Stimulated activated naive CD8-positive, alpha-beta T cell treated with anti-CD3 and anti-CD28 coated beads, Interleukin-15, Interleukin-2, amounts not matched to agents 100 U/mL and 50 U/mL, for 24 hours (primary cell): ENCODE measurements at regions not wholly inside any gene's neighbourhood (a gene's known extent, or its start where the extent isn't known, plus 50 kb on each side); places are given as distances from the start of the nearest gene placed in this dataset.

Experiments
- ATAC-seq: fragments of 150-1000 bp; cut with Tn5 transposase; one replicate; pipeline ENCODE4 v1.10.0; 2021
- DNase-seq: peaks from one replicate; pipeline ENCODE4 v3.0.0; 2021

DNA sequence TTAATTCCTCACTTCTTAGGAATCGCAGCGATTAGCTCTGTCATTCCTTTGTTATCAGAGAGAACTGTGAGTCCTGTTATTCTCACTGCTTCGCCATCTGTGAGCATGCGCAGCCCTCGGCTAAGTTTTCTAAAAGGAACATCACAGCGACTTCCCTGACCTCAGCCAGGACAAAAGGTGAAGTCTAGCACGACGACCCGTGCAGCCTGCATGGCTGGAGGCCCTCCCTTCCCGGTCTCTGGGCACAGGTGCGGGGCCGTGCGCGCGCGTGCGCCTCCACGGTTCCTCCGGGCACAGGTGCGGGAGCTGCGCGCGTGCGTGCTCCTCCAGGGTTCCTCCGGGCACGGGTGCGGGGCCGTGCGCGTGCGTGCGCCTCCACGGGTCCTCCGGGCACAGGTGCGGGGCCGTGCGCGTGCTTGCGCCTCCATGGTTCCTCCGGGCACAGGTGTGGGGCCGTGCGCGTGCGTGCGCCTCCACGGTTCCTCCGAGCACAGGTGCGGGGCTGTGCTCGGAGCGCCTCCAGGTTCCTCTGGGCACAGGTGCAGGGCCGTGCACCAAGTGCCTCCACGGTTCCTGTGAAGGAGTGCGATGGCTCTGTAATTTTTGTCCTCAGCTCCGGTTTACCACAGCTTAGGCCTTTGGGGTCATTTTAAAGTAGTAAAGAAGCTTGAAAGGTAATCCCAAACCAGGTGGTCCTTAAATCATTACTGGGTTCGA, 212.3 kb downstream of the ERMARD start:
- ATAC-seq (no peak), DNase-seq (no peak)

DNA sequence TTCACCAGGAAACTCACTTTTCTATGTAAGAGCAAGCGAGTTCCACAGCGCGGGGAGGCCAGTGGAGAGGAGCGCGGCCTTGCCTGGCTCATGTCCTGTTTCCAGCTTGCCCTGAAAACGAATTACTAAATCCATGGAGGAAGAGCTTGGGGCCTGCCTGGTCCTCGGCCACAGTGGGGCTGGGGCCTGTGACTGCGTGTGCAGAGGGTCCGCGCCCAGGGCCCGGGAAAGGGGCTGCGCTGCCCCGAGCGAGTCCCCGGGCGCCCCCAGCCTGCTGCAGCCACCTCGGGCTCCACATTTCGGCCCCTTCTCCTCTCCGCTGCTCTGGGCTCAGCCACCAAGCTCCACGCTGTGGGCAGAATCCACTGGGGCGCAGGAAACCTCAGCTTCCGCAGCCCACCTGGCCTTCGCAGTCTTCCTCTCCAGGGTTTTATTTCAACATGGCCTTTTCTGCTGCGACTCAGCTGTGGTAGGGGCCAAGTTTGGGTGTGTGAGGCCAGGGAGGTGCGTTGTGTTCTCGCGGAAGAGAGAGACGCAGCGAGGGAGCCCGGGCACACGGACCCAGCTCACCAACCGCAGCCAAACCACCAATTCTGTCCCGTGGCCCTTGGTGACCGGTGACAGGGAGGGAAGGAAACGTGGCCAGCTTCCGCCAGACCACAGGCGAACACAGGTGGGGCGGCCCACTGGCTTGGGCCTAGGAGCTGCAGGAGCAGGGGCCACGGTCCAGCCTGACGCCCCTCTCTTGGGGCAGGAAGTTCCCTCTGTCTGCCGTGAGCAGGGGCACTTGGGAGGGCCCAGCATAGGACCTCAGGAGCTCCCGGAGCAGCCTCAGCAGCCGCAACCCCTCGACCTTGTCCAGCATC, 211.4 kb downstream of the ERMARD start:
- DNase-seq (no peak), ATAC-seq (no peak)

DNA sequence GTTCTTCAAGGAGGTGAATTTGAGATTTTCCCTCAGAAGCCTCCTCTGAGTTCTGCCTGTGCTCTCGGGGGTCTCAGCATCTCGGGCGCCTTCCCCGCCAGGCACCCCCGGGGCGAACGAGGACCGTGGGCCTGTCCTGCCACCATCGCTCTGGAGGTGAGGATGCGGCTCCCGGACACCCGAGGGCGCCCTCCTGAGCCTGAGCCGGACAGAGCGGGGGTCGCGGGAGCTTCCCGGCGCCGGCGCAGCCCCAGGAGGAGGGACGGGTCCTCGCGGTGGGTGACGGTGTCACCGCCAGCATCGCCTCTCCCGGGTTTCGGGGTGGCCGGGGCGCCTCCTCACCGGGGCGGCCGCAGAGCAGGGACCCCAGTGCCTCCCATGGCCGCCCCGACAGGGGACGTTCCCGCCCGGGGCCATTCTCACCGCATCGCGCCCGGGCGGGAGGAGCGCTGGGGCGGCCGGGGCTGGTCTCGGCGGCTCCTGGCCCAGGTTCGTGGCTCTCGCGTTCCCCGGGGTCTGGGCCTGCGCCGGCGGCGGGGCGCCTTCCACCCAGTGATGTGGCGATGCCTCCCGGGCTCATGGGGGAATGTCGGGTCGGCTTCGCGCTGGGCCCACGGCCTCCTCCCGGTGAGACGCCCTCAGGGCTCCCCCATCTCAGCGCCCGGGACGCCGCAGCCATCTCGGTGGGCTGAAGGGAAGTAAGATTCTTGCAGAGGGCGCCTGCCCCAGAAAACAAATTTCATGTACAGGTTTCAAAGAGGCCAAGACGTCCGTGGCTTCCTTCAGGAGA, 210.5 kb downstream of the ERMARD start:
- DNase-seq (peak; percentile 55), ATAC-seq (peak; percentile 47)

DNA sequence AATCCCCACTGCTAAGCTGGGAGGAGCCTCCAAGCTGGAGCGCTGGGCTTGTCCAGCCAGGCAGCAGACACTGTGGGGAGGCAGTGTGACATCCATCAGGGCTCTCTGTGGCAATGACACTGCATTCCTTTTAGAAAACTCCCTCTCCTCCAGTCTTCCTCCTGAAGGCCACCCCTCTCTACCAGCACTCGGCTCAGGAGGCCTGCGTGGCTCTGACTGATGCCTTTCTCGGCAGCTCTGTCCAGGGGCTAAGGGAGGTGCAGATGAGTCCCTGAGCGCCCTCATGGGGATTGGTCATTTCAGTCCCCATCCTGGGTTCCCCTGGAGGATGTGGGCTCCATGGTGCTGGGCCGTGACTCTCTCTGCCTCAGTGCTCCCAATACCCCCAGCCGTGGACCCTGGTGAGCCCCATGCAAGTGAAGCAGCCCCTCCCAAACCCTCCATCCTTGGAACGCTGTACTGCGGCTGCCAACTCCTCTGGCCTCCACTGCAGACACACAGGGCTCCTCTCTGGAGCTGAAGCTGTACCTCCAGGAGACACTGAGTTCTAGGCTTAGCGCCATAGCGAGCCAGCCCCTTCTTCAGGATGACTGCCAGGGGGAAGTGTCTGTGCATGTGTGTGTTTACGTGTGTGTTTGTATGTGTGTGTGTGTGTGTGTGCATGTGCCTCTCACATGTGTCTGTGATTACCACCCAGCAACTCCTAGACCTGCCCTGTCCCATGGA, 209.6 kb downstream of the ERMARD start:
- DNase-seq, result no peak
- no peak for ATAC-seq

DNA sequence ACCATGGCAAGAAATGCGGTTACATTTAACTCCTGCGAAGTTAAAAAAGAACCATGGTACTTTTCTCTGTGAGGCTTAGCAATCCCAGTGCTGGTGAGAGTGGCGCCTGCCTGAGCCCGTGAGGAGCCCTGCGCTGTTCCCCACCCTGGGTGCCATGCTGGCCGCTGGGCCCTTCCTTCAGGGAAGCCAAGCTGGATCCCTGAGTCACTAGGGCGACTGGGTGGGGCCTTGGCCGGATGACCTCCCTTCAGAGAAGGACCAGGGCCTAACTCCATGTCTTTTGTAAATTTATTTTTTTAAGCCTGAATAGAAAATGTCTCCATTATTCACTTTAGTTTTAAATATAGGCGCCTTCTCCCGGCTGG, 209.1 kb downstream of the ERMARD start:
- ATAC-seq (no peak), DNase-seq (no peak)

DNA sequence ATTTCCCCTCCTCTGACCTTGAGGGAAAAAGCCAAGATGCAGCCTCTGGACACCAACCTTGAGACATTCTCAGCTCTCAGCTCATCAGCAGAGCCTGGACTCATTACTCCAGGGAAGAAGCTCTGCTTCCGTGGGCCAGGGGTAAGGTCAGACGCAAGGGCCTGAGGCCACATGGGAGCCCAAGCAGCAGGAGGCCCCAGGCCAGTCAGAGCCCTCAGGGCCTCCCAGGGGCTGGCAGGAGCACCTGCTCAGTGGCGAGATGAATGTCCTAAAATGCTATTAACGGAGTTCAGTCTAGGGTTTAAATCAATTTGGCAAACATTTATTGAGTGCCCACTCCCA, 208.6 kb downstream of the ERMARD start:
- ATAC-seq (no peak), DNase-seq (no peak)

DNA sequence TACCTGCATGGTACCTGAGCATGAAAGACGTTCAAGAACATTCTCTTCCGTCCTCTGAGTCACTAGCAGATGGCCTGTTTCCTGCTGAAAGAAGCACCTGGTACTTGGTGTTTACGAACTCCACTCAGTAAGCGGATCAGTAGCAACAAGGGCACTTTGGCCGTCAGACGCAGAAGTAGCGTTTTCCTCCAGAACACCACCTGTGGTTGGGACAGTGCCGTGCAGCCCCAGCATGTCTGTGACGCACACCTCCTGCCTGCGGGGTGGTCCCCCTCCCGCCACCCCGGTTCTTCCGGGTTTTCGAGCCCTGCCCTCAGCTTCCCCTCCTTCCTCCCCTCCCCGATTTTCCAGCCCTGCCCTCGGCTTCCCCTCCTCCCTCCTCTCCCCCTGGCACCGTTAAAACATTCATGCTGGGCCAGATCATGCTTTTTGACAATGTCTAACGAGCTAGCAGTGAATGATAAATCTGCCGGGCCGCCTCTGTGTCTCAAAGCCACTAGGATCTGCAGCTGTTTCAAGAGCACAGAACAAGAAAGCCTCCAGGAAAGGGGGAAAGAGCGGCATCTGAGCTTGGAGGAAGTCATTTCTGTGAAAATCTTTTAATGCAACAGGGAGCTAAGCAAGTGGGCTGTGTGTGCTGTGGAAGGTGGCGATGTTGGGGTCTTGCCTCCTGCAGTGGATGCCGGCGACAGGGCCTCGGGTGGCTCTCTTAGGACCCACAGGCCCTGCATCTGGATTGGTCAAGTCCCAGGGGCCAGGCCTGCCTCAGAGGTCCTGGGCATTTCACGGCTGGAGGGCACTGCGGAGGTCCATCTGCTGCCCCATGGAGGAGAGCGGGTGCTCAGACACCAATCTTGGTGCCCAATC, 207.9 kb downstream of the ERMARD start:
- DNase-seq (peak; percentile 69), ATAC-seq (peak; percentile 84)

DNA sequence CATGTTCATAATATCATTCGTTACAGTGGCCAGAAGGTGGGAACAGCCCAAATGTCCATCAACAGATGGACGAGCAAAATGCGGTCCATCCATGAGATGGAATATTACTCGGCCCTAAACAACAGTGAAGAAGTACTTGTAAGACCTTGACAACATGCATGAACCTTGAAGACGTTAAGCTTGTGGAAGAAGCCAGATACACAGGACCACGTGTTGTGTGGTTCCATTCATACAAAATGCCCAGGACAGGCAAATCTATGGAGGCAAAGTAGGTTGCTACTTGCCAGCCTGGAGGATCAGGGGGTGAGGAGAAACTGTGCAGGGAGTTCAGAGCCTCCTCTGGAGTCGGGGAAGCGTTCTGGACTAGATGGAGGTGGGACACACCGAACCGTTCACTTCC, 207.1 kb downstream of the ERMARD start:
- ATAC-seq, result no peak
- no peak for DNase-seq

DNA sequence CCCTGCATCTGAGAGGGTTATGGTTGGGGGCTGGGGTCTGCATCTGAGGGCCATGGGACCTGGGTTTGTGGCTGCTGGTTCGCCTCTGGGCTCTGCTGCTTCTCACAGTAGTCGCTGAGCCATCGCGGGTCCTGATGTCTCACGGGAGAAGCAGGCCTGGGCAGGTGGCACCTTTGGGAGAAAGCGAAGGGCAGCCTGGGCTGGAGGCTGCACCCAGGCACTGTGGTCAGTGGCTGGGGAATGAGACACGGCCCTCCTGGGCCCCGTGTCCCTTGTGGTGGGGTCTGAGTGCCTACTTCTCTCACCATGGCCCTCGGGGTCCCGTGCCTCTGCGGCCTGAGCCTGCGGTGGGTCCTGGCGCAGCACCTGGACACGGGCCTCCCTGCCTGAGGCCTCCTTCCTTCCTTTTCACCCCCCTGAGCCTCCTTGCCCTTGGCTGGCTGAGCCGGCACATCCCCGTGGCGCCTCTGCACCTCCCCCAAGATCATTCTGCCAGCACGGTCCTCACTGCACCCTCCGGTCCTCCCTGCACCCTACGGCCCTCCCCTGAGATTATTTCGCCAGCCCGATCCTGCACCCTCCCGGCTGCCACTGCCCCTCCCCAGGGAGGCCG, 206.0 kb downstream of the ERMARD start:
- DNase-seq, result no peak
- ATAC-seq, result no peak

DNA sequence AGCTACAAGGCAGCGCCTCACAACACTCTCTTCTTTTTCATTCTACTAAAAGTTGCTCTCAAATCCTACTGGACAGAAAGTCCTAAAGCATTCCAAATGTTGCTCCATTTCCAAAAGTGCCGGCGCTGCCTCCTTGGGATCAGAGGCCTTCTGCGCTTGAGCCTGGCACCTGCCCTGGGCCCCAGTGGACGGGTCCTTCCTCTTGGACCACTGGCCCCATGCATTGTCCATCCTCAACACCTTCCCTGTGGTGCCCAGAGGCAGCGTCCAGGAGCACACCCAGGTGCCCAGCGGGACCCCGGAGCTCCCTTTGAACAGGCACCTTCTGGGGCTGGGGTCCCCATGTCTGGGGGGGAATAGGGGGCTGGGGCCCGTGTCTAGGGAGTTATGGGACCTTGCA, 205.2 kb downstream of the ERMARD start:
- no peak for DNase-seq

DNA sequence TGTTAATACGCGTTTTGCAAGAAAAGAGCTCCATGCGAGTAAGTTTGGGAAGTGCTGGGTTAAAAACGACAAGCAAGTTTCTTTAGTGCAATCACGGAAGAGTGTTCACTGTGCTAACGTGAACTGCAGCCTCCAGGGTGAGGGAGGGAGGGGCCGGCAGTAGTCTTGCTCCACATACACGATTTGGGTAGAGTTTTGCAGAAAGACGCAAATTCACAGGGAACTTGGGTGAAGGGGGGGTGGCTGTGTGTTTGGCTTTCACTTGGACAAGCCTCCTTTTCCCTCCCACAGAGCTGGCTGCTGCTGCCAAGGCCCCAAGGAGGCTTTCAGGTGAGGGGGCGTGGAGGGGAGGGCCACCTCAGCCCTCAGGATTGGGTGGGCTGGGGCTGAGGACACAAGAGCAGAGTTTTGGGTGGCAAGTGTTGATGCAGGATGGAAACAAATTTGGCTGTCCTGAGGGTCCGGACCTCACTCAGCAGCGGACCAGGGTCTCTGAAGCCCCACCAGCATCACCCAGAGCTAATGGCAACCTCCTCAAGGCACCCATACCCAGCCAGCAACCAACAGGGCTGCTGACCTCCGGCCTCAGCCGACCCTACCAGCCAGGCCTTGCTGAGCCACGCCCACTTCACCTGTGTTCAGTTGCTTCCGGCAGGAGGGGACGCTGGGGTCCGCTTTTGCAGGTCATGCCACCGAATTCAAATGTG, 204.5 kb downstream of the ERMARD start:
- ATAC-seq (no peak), DNase-seq (no peak)

More for the DNA sequence above, 205.2 kb downstream of the ERMARD start:
- ATAC-seq, result no peak

DNA sequence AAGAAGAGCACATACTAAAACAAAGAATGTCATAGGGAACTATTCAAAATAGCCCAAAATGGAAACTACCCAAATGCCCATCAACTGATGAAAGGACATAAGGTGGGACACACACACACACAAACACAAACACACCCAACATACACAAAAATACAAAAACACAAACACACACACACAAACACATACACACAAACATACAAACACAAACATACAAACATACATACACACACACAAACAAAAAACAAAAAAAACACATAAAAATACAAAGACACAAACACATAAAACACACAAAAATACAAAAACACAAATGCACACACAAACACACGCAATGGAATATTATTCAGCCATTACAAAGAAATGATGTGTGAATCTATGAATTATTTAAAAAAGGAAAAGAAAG, 203.6 kb downstream of the ERMARD start:
- no peak for ATAC-seq
- no peak for DNase-seq

DNA sequence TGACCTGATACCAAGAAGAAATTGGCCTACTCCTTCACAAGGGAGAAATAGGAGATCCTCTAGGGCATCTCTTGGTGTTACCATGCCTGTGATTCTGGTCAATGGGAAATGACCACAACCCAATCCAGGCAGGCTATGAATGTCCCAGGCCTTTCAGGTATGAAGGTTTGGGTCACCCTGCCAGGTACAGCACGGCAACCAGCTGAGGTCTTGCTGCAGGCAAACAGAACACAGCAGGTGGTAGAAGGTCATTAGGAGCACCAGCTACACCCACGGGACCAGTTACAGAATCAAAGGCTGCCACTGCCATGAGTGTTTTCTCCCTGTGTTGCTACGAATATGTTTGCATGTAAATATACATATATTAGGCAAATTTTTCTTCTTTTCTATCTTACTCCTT, 202.3 kb downstream of the ERMARD start:
- no peak for DNase-seq

DNA sequence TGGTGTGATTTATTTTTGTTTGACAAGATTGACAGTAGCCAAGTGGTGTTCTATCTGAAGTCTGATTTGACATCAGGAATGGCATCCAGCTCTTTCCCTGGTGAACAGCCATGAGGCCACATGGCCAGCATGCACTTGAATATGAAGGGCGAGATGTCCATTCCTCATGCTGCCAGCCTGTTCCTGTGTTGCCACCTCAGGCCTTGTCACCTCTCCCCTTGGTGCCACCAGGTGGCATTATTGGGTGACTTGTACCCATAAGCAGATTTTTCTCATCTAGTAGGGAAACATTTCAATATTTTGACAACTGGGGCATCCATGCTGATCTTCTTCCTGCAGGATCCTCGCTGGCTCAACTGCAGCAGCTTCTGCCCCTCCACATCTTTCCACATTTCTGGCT, 199.1 kb downstream of the ERMARD start:
- DNase-seq (peak; percentile 29), ATAC-seq (no peak)

More for the DNA sequence above, 202.3 kb downstream of the ERMARD start:
- ATAC-seq, result no peak

DNA sequence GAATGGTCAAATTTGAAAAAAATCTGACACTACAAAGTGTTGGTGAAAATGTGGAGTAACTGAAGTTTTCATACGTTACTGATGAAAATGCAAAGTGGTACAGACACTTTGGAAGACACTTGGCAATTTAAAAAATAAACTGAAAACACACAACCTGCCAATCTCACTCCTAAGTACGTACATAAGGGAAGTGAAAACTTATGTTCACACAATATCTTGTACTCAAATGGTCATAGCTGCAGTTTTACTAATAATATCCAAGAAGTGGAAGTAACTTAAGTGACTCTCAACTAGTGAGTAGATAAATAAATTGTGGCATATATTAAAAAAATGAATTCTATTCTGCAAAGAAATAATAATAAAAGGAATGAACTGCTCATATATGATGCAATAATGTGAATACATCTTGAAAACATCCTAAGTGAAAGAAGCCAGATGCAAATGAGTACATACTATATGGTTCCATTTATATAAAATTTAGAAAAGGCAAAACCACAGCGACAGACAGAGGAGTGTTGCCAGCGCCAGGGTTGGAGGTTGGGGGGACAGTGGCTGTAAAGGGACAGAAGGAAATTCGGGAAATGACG, 198.2 kb downstream of the ERMARD start:
- ATAC-seq (no peak), DNase-seq (no peak)

DNA sequence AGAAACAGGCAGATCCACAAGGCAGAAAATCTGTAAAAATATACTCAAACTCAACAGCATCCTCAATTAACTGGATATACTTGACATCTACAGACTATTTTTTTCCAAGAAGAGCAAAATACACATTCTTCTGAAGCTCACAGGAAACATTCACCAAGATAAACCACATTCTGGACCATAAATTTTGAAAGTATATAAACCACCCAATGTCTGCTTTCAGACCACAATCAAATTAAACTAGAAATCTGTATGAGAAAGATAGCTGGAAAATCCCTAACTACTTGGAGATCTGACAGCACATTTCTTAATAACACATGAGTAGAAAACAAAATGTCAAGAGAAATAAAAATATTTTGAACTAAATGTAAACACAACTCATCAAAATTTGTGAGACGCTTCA, 195.5 kb downstream of the ERMARD start:
- ATAC-seq (no peak), DNase-seq (no peak)

DNA sequence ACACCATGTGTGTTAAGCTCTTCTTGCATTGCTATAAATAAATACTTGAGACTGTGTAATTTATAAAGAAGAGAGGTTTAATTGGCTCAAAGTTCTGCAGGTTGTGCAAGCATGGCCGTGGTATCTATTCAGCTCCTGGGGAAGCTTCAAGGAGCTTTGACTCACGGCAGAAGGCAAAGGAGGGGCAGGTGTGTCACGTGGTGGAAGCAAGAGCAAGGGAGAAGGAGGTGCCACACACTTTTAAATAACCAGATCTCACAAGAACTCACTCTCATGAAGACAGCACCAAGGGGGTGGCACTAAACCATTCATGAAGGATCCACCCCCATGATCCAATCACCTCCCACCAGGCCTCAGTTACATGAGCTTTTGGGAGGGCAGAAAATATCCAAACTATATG, 193.7 kb downstream of the ERMARD start:
- ATAC-seq, result no peak
- no peak for DNase-seq

DNA sequence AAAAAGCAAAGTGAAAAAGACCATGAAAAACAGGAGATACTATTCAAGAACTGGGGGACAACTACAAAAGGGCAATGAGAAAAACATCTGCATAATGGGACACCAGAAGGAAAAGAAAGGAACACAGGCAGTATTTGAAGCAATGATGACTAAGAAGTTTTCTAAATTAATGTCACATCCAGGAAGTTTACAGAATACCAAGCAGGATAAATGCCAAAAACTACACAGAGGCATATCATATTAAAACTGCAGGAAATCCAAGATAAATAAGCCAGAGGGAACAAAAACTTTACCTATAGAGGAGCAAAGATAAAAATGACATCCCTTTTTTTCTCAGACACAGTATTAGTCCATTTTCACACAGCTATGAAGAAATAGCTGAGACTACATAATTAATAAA, 193.0 kb downstream of the ERMARD start:
- DNase-seq (no peak), ATAC-seq (no peak)

DNA sequence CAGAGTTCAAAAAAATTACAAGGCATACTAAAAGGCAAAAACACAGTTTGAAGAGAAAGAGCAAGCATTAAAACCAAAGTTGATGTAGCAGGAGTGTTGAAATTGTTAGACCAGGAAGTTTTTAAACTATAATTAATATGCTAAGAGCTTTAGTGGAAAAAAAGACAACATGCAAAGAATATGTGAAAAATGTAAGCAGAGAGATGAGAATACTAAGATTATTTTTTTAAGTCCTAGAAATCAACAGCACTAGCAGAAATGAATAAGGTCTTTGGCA, 192.6 kb downstream of the ERMARD start:
- no peak for ATAC-seq
- DNase-seq, result no peak
